ENCODE measurements at regions not wholly inside any gene's neighbourhood (a gene's known extent, or its start where the extent isn't known, plus 50 kb on each side); places are given as distances from the start of the nearest gene placed in this dataset.

DNA sequence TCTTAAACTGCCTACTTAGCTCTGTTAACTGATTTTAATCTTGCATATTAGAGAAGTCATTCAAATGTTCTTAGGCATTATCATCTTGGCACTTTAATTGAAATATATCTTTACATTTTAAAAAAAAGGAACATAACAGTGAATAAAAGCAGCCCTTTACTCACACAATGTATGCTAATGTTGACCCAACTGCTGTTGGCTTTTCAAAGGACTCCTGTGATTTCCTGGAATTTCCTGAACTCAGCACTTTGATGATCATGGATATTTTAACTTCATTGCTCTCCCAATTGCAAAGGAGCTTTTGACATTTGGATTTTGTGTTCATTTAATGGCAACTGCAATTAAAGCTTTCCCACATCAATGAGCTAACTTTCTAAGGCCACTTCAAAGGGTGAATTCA, 1230.3 kb downstream of the DIAPH3 start:
- TF ChIP-seq, protein P1, sequence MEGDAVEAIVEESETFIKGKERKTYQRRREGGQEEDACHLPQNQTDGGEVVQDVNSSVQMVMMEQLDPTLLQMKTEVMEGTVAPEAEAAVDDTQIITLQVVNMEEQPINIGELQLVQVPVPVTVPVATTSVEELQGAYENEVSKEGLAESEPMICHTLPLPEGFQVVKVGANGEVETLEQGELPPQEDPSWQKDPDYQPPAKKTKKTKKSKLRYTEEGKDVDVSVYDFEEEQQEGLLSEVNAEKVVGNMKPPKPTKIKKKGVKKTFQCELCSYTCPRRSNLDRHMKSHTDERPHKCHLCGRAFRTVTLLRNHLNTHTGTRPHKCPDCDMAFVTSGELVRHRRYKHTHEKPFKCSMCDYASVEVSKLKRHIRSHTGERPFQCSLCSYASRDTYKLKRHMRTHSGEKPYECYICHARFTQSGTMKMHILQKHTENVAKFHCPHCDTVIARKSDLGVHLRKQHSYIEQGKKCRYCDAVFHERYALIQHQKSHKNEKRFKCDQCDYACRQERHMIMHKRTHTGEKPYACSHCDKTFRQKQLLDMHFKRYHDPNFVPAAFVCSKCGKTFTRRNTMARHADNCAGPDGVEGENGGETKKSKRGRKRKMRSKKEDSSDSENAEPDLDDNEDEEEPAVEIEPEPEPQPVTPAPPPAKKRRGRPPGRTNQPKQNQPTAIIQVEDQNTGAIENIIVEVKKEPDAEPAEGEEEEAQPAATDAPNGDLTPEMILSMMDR (conservative IDR thresholded peaks at IDR 0.05; ENCODE audit: low read depth in 2 of 2), result no peak
- TF ChIP-seq EZH2 (IDR thresholded peaks at IDR 0.05; ENCODE audit: low read depth, unreplicated experiment) (no peak), ZNF114 (CRISPR knock-in tag; IDR thresholded peaks at IDR 0.05) (no peak), EZH2phosphoT487 (IDR thresholded peaks at IDR 0.05; ENCODE audit: unreplicated experiment) (no peak), POLR2AphosphoS5 (IDR thresholded peaks at IDR 0.05; ENCODE audit: low read depth) (no peak), CREB1 (CRISPR knock-in tag; IDR thresholded peaks at IDR 0.05; ENCODE audit: low read depth) (no peak)
- TF ChIP-seq, protein P2, sequence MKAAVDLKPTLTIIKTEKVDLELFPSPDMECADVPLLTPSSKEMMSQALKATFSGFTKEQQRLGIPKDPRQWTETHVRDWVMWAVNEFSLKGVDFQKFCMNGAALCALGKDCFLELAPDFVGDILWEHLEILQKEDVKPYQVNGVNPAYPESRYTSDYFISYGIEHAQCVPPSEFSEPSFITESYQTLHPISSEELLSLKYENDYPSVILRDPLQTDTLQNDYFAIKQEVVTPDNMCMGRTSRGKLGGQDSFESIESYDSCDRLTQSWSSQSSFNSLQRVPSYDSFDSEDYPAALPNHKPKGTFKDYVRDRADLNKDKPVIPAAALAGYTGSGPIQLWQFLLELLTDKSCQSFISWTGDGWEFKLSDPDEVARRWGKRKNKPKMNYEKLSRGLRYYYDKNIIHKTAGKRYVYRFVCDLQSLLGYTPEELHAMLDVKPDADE (IDR thresholded peaks at IDR 0.05), result no peak

All from GM23338 (cell line).